ENCODE measurements at regions not wholly inside any gene's neighbourhood (a gene's known extent, or its start where the extent isn't known, plus 50 kb on each side); places are given as distances from the start of the nearest gene placed in this dataset.

DNA sequence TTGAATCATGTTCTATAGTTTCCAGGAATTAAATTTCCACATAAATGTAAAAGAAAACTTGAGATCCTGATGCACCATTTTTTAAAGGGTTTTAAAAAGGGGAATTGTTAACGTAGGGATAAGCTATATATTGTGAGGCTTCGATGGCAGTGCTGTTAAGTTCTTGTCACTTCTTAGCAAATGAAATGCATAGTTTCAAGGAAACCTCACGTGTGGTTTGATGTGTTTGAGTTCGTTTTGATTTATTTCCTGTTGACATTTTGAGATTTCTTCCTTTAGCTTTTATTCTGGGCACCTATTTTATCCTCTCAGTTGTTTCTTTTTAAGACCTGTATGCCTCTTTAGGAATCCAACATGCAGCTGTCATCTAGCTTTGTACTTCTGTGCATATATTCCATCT, 301.0 kb downstream of the DOCK8 start:
- no peak for DNase-seq

DNA sequence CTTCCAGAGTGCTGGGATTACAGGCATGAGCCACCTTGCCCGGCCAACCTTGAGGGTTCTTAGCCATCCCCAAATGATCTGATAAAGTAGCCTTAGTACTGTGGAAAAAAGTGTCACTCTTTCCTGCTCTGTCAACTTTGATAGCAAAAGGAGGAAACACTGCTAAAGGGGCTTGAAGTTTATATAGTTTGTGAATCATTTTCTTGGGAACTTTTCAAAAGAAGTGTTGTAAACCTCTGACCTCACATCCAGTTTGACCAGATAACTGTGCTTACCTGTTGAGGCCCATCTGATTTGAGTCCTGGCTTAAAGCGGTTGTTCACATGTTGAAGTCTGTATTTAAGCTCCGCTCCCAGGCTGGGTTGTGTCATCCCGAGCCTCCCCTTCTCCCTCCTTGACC, 303.3 kb downstream of the DOCK8 start:
- DNase-seq, result no peak

- DNase-seq, result no peak
Observed at GRCh38 chr9:518540-518939, 303.9 kb downstream of the DOCK8 start.

GRCh38 chr9:519579-519978, 304.9 kb downstream of the DOCK8 start:
- no peak for DNase-seq

GRCh38 chr9:520302-520701, 305.6 kb downstream of the DOCK8 start:
- no peak for DNase-seq

DNA sequence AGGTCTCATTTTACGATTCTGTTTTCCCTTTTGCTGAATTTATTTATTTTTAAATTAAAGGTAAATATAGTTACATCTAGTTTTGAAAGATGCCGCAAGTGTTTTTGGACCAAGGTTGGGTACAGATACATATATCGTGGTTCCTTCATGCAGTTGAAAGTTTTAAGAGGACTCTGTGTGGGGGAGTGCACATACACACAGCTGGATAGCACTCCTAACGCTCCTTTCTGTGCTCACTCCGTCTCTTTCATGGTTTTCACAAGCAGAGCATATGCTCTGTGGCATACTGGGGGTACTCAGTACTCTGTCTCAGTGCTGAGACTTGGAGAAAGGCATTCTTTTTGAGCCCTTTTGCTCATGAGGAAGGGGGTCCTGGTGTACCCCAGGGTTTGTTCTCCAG, 307.5 kb downstream of the DOCK8 start:
- DNase-seq, result no peak

DNA sequence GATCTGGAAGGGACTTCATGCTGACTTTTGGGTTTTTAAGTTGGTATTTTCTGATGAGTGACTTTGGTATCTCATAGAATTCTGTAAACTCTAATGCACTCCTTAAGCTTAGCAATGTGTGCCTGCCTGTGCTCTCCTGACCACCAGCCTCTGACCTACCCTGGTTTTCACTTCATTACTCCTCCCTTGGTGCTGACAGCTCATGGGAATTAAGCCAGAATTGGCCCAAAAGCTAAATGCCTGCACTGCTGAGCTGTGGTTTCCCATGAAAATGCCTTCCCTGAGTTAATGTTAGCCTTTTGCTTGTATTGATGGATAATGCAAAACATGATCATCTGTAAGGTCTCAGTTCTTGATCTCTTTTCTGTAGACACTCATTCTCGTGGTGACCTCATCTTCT, 308.0 kb downstream of the DOCK8 start:
- DNase-seq, result no peak

DNA sequence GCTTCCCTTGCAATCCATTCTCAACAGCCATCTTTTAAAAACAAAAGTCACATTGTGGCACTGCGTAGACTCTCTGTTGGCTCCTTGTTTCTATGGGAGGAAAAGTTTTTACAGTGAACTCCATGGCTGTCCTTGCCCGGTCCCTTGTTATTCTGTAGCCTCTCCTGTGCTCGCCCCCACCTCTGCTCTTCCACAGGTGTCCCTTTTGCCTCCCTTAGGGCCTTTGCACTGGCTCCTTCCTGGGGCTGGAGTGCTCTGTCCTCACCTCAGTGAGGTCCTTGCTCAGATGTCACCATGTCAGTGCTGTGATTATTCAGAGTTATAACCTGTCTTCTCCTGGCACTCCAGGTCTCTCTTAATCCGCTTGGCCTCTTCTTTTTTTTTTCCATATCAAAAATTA, 308.8 kb downstream of the DOCK8 start:
- DNase-seq, result no peak

GRCh38 chr9:524008-524407, 309.3 kb downstream of the DOCK8 start:
- no peak for DNase-seq

- DNase-seq, result no peak
Observed at GRCh38 chr9:526904-527591, 312.4 kb downstream of the DOCK8 start.

DNA sequence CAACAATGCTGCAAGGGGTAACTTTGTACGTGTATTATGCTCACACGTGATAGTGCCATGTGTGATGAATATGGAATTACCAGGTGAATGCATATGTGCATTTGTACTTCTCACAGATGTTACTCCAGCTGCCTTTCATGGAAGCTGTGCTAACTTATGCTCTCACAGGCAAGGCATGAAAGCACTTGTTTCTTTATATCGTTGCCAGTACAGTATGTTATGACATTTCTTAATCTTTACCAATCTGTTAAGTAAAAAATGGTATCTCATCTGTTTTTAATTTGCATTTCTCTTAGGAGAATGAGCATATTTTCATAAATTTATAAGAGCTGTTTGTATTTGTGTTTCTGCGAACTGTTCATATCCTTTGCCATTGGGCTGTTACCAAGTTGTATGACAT, 311.8 kb upstream of the DMRT1 start:
- DNase-seq, result no peak

DNA sequence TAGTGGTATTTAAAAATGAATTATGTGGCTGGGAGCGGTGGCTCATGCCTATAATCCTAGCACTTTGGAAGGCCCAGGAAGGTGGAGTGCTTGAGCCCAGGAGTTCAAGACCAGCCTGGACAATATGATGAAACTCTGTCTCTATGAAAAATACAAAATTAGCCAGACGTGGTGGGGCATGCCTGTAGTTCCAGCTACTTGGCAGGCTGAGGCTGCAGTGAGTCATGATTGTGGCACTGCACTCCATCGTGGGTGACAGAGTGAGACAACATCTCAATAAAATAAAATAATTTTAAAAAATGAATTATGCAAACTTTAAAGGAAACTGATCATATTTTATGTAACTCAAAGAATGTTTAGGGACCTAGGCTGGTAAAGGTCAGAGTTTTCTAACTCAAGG, 310.8 kb upstream of the DMRT1 start:
- no peak for DNase-seq

- no peak for DNase-seq
Observed at GRCh38 chr9:532707-533106, 308.8 kb upstream of the DMRT1 start.

GRCh38 chr9:534886-535285, 306.6 kb upstream of the DMRT1 start:
- no peak for DNase-seq

DNA sequence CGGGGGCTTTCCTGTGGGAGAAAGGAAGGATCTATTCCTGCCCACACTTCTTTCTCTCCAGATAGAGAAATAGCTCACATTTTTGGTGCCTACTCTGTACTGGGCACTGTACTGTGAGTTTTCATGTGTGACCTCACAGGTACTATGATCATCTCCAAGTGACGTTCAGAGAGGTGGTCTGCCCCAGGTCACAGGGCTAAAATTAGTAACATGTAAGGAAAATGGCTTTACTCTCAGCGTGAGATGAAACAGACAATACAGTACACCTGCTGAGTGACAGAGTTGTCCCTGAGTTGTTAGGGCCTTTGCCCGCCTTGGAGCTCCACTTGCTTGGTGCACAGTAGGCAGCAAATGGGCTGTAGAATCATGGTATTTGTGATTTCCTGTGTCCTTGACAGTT, 306.1 kb upstream of the DMRT1 start:
- no peak for DNase-seq

DNA sequence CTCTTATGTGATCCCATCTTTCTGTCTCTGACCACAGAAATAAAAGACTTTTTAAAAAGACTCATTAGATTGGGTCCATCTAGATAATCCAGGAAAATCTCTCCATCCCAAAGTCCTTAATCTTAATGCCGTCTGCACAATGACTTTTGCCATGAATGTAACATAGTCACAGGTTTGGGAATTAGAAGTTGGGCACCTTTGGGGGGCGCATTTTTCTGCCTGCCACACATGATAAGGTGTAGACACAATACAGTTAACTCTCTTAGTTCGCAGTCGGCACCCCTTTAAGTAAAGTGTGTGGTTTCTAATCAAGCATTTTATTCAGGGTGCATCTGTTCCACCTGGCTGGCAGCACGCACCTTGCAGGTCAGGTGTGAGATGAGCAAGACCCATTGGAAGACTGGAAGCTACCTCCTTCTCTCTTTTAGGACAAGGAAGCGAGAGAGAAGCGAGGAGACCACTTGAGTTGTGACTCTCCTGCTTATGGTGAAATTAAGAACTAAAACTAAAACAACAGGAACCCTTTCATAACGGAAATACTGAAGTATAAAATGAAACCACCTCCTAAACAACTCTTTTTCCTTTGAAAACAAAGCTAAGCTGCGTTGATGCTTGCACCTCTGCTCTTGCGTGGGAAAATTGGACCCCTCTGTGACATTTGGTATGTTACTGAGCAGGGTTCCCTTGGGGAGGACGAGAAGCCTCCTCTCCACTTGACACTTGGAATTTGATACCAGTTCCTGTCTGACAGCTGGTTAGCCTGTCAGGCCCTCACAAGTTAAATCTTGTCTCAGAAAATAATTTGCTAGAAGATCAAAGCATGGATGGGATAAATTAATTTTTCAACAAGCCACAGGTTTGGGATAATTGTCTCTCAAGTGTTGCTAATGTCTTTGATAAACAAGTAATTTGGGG, 304.6 kb upstream of the DMRT1 start:
- DNase-seq, result no peak

DNA sequence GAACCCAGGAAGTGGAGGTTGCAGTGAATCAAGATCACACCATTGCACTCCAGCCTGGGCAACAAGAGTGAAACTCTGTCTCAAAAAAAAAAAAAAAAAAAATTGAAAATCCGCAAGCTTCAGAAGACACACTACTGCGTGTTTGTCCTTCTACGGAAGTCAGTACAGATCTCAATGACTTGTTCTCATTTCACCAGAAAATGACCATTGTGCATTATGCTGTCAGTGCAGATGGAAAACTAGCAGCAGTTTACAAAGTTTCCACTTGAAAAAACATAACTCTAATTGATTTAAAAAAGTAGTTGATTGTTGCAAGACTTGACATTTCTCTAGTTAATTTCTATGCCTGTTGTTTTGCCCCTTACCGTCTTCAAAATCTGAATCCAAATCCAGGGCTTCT, 298.0 kb upstream of the DMRT1 start:
- DNase-seq, result no peak

- no peak for DNase-seq
Observed at GRCh38 chr9:545480-545879, 296.0 kb upstream of the DMRT1 start.

DNA sequence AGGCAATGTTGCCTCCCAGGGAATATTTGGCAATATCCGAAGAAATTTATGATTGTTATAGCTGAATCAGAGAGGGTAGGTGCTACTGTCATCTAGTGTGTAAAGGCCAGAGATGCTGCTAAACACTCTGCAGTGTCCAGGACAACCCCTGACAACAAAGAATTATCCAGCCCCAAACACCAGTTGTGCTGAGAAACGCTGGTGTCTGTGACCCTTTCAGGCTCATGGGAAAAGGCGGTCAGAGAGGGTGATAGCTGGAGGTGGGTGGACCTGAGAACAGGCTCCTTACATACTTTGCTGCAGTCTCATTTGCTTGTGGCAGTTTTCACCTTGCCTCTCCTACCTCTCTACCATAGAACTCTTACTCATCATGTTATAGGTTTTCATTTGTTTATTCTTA, 295.3 kb upstream of the DMRT1 start:
- DNase-seq, result no peak

DNA sequence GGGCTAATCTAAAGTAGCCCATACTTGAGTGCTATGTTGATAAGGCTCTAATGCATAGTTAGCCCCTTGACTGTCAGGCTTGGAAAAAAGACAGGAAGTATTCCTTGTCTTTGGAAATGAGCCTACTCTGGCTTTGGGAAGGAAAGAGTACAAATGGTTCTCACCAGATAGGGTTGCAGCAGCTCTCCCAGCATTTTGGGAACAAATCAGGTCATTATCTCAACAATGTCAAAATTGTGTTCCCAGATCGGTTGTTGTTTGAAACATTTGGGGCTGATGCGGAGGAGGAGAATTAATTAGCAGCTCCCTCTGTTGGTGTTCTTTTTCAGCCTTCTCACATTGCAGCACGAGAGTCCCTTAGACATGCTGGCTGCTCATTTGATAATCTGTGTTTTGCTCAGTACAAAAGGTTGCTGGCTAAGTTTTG, 294.7 kb upstream of the DMRT1 start:
- DNase-seq, result no peak

DNA sequence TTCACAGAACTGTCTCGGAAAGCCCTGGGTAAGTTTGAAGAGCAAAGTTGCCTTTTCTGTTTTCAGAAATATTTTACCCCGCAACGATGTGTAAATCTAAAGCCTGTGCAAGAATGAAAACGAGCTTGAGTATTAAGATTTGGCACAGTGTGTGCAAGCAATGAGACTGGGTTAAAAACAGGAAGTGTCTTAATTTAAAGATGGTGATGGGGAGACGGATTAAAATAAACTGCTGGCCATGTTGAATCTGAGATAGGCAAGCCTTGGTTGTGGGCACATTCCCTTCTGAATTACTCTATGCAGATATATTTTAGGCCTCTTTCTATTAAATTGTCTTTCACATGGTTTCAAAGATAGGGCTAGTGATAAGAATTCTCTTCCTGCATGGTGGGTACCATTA, 294.2 kb upstream of the DMRT1 start:
- DNase-seq, result no peak

- DNase-seq, result no peak
Observed at GRCh38 chr9:549455-549997, 292.0 kb upstream of the DMRT1 start.

DNA sequence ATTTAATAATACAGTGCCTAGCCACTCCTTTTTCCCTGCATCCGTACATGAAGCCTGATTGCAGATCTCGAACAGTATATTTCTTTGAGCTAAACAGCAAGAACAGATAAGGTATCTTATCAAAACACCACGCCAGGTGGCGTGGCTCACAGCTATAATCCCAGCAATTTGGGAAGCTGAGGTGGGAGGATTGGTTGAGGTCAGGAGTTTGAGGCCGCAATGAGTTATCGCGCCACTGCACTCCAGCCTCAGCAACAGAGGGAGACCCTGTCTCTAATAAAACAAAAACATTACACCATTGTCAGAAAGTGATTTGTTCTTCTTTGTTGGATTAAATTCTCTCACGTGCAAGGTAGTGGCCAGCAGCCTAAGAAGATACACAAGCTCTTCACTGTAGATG, 291.2 kb upstream of the DMRT1 start:
- DNase-seq, result no peak
